ENCODE measurements at regions not wholly inside any gene's neighbourhood (a gene's known extent, or its start where the extent isn't known, plus 50 kb on each side); places are given as distances from the start of the nearest gene placed in this dataset.
A peak's percentile ranks its signal among the peaks of the same experiment; 100 is the strongest.

DNA sequence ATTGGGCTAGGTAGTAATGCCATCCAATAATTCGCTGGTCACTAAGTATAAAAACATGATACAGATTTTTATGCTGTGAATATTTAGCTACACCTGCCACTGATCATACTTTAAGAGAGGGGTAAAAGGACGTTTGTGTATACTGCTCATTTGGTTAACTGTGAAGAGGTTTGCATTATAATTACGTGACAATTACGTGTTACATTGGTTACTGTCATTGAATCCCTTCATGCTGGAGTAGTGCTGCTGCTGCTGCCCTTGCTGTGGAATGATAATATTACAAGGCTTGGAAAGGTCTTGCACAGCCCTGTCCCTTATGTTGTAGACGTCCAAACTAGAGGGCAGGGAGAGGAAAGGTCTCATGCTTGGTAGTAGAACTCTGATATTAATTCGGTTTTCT lies 312.2 kb upstream of the ATP2B1 start:
- no peak for DNase-seq

DNA sequence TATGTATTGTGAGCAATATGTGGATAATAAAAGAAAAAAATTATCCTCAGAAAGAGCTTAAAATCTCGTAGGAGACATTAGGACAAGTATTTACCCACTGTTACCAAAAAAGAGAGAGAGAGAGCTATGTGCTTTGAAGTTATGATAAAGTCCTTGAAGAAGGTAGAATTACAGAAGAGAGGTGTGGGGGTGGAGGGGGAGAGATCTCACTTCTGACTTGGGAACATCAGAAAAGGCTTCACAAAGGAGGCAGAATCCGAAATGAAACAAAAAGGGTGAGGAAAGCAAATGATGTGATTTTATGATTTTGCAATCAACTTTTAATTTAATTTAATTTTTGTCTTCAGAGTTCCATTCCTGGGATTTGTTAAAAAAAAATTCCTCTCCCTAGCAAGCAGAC lies 311.8 kb upstream of the ATP2B1 start:
- no peak for DNase-seq

DNA sequence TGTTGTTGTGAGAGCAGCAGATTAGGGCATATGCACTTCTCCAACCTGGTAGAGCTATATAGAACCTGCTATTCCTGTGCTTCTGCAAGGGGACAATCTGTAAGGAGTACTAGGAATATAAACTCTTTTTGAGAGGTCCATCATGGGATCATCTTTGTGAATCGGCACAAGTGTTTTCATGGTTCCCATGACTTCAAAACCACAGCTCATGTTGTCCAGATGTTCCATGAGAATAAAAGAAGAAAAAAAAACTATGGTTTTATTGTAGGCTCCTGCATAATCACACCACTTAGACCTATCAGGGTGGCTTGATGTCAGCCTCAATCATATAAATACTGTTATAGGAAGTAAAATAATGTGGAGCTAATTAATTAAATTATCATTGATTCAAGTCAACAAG lies 311.4 kb upstream of the ATP2B1 start:
- no peak for DNase-seq

DNA sequence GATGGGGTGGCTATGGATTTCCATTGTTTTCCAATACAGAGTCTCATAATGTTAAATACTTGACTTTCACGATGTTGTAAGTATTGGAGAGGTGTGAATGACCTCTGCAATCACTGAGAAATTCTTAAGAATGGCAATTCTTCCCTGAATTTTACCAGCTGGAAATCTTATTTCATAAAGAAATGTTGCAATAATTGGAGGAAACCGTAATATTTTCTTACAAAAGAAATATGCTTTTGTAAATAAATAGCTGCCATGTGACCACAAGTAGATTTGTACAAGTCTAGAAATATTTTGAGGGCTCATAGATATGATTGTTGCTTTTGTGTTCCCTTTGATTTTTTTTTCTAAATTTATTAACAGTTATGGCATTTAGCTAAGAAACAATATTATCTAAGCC lies 308.7 kb upstream of the ATP2B1 start:
- no peak for DNase-seq

DNA sequence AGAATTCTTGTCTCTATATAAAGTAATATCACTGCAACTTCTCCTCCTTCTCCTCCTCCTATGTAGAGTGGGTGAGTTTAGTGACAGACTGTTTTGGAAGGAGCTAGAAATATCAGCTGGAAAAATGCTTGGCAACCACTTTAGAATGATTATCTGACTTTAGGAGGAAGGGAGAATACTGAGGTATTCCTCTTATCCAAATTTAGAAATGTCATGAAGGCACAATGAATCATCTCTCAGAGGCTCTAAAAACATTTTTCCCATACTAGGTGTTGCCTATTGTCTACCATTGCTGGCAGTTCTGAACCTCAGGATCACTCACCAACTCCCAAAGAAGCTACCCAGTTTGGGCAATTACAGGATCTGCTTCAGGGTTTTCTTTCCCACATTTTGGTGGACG lies 306.6 kb upstream of the ATP2B1 start:
- DNase-seq: no peak

DNA sequence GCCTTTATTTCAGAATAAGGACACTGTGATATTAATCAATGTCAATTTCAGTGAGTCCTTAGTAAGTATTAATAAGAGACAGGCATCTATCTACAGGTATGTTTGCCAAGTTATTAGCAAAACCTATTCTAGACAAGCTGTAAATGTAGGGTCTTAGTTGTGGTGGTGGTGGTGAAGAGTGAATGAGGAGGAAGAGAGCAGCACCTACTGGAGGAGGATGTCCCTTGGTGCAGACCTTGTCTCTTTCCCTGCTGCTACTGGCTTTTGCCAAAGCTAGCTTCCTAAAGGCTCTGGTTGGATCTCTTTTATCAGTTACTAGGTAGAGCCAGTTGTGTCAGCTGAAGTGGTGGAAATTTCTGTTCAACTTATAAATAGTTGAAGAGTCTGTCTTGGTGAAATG lies 304.8 kb upstream of the ATP2B1 start:
- no peak for DNase-seq

DNA sequence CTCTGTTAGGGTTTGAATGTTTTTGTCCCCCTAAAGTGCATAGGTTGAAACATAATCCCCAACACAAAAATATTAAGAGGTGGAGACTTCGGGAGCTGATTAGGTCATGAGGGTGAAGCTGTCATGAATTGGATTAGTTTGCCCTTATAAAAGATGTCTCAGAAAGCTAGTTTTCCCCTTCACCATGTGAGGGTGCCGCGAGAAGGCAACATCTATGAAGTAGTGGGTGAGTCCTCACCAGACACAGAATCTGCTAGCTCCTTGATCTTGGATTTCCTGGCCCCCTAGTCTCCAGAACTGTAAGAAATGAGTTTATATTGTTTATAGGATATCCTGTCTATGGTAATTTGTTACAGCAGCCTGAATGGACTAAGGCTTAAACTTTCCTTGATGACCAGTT lies 301.5 kb upstream of the ATP2B1 start:
- DNase-seq: peak; percentile 2

DNA sequence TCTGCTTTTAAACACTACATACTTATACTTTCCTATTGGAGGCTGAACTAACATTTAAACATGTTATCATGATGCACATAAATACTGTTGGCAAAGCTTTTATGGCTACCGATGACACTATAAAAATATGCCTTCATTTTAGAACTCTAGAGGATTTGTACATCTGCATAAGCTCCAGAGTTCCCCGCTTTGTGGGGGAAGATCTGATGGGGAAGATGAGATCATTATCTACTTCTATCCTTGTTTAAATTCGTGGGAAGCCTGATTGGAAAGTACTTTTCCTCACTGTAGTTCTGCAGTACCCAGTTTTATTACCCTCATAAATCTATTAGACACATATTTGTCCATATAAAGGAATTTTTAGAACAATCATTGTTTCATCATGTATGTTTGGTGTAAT lies 299.6 kb upstream of the ATP2B1 start:
- no peak for DNase-seq

DNA sequence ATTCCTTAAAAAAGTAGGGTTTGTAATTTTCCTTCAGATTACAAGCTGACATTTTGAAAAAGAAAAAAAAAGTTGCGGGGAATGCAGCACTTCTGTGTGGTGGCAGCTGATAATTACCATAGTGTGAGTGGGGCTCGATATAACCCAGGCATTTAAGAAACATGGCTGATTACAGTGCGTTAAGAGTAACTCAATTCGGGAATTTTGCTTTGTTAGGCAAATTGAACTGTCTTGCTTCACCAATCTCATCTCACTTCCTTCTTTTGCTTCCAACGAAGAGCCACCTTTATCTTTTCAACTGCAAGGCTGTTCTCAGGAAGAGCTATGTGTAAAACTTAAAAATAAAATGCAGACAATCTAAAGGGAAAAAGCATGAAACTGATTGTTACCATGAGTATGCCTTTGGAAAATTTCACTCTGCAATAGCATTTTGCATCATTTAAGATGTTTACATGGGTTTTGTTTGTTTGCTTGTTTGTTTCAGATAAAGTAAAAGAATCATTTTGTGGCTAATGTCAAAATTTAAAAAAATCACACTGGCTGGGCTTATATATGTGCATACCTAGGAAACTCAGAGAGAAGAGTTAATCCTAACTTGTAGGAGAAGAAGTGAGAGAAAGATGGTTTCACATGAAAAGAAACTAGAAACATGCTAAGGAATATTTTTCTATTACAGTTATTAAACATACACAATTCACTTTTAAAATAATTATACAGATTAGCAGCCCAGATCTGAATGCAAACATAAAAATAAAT lies 295.9 kb upstream of the ATP2B1 start:
- no peak for DNase-seq

DNA sequence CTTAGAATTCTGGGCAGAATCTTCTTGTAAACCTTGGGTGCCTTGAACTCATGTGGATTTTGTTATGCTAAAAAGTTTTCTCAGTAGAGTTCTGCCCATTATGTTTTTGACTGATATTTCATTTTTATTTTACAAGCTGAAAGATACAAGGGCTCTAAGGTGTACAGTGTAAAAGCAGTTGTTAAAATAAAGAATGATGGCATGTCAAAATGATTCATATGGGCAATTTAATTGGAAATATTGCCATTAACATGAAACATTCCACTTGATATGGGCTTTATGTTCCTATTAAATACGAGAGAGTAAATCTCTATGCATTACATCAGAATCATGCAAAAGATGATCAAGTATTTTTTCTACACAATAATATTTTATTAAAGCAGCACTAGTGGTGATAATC lies 295.1 kb upstream of the ATP2B1 start:
- no peak for DNase-seq

DNA sequence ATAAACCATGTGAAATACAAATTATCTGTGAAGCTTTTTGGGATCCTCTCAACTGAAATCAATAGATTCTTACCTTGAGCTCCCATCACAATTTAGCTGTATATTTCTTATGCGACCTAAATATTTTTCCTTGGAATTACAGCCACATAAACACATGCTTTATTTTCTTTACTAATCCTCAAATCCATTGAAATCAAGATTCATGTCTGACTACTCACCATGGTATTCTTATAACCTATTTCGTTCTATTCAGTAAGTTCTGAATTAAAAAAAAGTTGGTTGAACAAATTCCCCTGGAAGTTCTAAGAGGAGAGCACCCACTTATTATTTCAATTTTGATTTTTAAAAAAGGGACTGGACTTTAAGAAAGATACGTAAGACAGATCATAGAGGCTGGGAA lies 292.1 kb upstream of the ATP2B1 start:
- DNase-seq: no peak

DNA sequence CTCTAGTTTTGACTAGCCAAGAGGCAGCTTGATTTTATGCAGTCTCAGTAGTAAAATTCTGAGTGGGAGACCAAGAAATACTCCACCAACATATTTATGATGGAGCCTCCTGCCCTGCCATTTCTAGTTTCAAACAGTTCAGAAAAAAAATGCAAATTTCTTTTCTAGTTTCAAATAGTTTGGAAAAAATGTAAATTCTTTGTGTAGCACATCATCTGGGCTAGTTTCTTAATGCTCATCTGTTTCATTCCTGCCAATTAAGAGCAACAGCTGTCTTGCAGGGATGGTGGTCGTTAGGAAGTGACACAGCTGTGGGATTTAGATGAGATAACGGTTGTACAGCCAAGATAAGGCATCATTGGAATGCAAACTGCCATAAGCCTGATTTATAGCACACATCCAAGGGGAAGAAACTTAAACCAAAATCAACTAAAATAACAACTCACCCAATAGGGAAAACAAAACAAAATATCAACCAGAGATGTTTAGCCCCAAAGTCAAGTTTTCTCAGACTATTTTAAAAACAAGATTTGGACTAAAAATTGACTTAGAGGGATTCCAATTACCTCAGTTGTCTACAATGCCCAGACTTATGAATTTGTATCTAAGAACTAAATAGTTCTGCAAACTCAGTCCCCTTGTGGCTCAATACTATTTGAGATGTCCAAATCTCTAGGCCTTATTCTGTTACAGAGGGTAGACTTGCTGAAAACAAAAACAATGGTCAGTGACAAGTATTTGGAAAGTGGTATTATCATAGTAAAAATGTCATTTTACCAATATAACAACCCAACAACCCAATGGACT lies 291.3 kb upstream of the ATP2B1 start:
- DNase-seq: no peak

DNA sequence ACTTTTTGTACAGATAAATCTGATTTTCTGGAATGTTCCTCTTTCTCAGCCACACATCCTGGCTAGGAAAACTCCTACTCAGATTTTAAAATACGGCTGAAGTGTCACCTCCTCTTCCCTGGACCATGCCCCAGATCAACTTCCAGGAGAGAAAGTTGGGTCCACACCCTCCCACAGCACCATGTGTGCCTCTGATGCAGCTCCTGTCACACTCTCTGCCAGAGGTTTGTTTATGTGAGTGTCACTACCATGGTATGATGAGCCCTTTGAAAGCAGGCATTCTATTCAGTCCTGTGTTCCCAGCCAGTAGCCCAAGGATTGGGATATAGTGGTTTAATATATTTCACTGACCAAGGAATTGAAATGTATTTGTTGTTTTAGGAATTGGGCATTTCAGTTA lies 287.2 kb upstream of the ATP2B1 start:
- DNase-seq: no peak

DNA sequence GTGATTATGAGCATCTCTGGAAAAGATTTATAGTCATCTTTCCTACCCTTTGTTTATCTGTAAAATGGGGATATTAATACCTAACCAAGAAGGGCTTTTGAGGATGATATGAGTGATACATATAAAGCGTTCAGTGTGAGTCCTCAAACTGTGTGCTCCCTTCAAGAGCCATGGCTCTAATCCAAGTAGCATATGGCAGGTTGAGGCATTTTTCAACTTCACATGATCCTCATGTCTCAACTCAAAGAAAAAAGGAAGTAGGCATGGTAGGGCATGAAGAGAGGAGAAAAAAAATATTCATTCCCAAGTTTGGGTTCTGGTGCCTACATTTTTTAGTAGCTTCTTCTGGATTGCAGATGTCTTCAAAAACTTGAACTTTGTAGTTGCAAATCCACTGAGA lies 286.3 kb upstream of the ATP2B1 start:
- no peak for DNase-seq

DNA sequence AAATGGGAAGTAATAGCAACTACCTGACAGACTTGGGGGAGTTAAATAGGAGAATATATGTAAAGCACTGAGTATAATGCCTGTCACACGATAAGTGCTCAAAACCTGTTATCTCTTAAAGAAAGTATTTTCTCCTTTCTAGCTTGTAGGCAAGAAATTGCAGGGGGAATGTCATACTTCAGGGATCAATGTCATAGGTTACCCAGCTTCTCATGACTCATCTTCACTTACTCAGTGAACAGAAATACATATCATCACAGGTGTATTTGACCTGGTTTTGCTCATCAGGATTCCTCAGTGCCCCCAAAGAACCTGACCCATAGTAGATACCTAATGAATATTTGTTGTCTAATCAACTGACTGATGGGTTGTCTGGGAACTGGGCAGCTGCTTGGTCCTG lies 285.0 kb upstream of the ATP2B1 start:
- no peak for DNase-seq

DNA sequence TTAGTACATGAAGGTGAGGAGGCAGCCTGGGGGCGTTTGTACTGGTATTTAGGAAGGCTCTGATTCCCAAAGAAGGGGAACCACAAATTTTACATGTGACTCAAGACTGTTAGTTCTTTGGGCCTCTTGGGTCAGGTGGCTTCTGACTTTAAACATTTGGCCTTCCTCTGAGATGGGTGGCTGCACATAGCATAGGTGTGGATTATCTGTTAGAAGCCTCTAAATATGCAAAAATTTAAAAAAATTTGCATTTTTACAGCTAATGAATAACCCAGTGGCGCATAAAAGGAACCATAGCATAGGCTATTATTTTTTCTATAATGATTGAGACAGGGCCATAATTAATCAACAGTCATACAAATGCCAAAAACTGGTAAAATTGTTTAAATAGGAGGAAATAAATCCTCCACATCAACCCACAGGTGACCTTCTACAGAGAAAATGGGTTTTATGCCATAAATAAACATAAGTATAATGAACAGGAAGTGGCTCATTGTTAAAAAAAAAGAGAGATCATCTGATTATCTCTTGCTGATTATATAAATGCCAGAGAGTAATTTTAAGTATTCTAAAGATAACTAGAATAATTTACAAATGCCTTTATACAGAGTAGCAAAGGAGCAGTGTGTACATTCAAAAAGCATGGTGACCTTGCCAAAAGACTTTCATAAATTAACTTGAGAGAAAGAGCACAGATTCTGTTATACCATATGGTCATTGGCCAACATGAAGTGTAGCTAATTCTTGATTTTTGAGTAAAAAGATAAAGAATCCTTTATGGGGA lies 284.2 kb upstream of the ATP2B1 start:
- DNase-seq: no peak

DNA sequence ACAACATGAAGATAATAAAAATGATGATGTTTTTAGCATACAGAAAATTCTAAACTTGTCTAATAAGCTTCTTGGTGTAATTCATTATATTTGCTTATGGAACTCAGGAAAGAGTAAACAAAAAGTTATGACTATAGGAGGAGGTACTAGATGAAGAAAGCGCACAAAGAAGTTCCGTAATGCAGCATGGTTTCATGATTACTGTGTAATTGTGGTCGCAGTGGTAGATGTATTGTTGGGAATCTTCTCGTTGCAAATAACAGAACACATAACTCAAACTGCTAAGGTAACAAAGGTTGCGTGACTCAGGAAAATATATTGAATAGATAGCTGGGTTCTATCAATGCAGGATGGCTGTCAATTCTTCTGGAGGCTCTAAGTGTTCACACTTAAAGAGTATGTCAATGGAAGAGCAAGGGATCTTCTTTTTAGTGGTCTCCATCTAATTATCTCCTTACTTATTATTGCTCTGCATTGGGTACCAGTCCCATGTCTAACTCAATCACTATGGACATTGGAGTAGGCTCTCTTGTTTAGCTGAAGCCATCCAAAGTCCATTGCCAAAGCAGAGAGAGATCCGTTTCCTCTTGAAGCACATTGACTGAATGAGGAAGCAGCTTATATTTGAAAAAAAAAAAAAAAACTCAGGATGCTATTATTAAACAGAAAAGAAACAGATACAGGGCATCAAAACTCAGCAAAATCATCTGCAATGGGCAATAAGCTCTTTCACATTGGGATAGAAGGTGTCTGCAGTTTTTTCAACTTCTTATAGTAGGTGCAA lies 283.4 kb upstream of the ATP2B1 start:
- DNase-seq: no peak

DNA sequence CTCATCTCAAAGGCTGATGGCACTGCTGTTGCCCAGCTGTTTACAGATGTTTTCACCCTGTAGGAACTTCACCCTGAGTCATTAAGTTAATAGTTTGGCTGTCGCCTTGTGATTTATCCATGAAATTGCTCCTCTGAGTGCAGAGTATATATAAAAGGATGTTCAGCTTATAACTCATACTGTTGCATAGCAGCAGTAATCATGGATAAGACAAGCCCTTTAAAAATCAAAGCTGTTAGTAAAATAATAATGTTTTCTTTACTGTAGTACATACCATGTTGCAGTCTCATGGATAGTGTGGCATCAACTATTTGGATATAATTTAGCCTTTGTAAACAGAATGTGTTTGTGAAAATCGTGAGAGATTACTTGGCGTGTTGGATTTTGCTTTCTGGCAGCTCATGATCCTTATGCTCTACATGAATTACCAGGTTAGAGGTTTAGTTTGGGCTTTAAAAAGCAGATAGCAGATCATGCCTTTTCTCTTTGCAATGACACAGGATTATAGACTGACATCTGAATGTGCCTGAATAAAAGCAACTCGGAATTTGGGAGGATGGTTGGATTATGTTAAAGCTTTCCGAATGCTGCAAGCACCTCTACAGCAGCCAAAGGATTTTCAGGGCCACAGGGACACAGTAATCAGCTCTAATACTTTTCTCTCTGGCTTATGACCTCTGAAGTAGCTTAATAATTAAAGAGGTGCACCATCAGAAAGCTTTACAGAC lies 279.7 kb upstream of the ATP2B1 start:
- no peak for DNase-seq

DNA sequence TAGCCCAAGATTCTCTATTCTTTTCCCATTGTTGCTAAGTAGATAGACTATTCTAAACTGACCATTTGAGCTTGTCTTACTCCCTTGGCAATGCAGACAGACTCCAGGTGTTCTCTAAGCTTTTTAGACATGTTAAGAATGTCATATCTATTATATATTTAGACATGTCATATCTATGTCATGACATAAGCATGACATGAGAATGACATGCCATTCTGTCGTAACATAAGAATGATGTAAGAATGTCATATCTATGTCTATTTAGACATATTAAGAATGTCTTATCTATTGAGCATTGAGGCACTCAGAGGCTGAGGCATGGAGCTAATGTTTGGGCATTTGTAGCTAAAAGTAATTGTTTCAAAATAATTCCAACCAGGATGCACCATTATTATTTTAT lies 277.3 kb upstream of the ATP2B1 start:
- no peak for DNase-seq

DNA sequence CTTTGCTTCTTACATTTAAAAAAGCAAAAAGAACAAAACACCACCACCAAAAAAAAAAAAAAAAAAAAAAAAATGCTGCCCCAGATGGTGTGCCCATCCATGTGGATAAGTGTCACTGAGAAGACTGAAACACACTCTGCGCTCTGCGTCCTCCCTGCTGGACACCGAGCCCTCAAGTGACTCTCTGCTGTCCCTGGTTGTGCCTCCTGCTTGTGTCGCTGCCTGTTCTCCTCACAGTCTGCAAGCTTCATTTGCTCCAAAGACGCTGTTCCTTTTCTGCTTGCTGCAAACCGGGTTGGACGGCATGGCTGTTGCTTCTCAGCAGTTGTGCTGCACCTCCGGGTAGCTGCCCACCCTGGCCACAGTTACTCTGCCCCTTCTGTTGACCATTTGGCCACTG lies 276.2 kb upstream of the ATP2B1 start:
- no peak for DNase-seq

DNA sequence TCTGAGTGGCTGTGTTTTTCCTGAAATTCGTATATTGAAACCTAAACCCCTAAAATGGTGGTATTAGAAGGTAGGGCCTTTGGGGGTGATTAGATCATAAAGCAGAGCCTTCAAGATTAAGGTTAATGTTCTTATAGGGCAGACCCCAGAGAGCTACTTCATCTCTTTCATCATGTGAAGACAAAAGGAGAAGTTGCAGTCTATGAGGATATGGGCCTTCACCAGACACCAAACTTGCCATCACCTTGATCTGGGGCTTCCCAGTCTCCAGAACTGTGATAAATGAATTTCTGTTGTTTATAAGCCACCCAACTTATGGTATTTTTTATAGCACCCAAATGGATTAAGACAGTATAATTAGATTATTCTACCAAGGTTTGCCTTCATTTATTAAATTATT lies 275.0 kb upstream of the ATP2B1 start:
- no peak for DNase-seq

DNA sequence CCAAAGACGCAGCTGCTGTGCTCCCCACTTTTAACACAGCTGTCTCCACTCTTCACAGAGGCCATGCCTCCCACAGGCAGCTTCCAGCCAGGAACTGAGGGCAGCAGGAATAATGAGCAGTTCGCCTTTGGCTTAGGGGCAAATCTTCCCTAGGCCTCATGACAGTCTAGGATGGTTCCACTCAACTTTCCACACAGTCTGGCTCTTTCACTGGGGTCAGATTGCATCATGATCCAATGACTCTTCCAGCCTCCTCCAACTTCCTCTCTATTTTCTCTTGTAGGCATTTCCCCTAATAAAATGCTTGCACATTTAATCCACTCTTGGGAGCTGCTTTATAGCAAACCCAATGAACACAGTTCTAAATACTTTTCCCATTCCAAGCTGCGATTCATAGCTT lies 271.6 kb upstream of the ATP2B1 start:
- no peak for DNase-seq
